SK-N-MC (cell line): ENCODE measurements at regions not wholly inside any gene's neighbourhood (a gene's known extent, or its start where the extent isn't known, plus 50 kb on each side); places are given as distances from the start of the nearest gene placed in this dataset.

Experiments
- EZH2 ChIP-seq: fragments of 200-600 bp; sonication (generic); IDR thresholded peaks from one replicate; pipeline ENCODE4 v1.6.1; 2017; ENCODE audit warnings: antibody characterized with exemption
- POLR2AphosphoS5 ChIP-seq: IDR thresholded peaks from 2 replicates; pipeline ENCODE4 v1.6.1; 2012; ENCODE audit warnings: mild to moderate bottlenecking, low read depth, low read length, borderline replicate concordance

DNA sequence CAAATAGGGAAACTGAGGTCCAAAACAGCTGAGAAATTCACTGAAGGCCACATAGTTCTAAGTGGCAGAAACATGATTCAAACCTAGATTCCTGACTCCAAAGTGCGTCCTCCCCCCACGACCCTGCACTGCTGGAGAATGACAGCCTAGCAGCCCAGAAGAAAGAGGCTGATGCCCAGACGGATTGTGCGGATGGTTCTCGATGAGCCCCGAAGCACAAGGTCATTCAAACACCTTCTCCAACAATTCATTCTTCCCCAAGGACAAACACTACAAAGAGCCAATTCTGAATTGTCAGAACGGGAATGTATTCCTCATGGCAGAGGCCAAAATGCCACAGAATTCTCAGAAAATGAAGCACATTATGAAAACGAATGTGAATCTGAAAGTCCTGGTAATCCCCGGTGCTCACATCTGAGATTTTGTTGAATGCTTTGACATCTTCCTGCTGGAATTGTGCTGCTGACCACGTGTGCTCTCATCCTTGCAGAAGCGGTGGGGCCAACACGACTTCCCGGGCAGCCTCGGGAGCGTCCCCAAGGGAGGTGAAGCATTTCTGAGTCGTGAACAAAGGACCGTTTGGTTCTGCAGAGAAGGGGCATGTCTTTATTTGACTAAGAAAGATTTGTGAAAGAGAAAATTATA, 337.0 kb downstream of the EIPR1 start:
- TF ChIP-seq EZH2, result no peak
- TF ChIP-seq POLR2AphosphoS5, result no peak
